HUES48 (cell line): ENCODE measurements at regions not wholly inside any gene's neighbourhood (a gene's known extent, or its start where the extent isn't known, plus 50 kb on each side); places are given as distances from the start of the nearest gene placed in this dataset.

Source experiments
- H3K27ac ChIP-seq: one replicate; pipeline ENCODE4 v1.7.0; 2013; ENCODE audit warnings: low read depth, low read length, inconsistent platforms
- H3K27me3 ChIP-seq: 2 replicates; pipeline ENCODE4 v1.6.1; 2013; ENCODE audit warnings: mild to moderate bottlenecking, low read length; ENCODE audit not compliant: control insufficient read depth, insufficient read depth
- H3K36me3 ChIP-seq: 2 replicates; pipeline ENCODE4 v1.6.1; 2013; ENCODE audit warnings: low read length; ENCODE audit not compliant: control insufficient read depth, insufficient read depth
- H3K4me1 ChIP-seq: 2 replicates; pipeline ENCODE4 v1.6.1; 2013; ENCODE audit warnings: mild to moderate bottlenecking, low read length; ENCODE audit not compliant: control insufficient read depth, insufficient read depth
- H3K4me3 ChIP-seq: 2 replicates; pipeline ENCODE4 v1.5.1; 2013; ENCODE audit warnings: mild to moderate bottlenecking, low read depth, low read length
- H3K9ac ChIP-seq: 2 replicates; pipeline ENCODE4 v1.6.1; 2013; ENCODE audit warnings: mild to moderate bottlenecking, low read depth, low read length, moderate library complexity
- H3K9me3 ChIP-seq: 2 replicates; pipeline ENCODE4 v1.6.1; 2013; ENCODE audit warnings: low read length; ENCODE audit not compliant: control insufficient read depth, insufficient read depth

DNA sequence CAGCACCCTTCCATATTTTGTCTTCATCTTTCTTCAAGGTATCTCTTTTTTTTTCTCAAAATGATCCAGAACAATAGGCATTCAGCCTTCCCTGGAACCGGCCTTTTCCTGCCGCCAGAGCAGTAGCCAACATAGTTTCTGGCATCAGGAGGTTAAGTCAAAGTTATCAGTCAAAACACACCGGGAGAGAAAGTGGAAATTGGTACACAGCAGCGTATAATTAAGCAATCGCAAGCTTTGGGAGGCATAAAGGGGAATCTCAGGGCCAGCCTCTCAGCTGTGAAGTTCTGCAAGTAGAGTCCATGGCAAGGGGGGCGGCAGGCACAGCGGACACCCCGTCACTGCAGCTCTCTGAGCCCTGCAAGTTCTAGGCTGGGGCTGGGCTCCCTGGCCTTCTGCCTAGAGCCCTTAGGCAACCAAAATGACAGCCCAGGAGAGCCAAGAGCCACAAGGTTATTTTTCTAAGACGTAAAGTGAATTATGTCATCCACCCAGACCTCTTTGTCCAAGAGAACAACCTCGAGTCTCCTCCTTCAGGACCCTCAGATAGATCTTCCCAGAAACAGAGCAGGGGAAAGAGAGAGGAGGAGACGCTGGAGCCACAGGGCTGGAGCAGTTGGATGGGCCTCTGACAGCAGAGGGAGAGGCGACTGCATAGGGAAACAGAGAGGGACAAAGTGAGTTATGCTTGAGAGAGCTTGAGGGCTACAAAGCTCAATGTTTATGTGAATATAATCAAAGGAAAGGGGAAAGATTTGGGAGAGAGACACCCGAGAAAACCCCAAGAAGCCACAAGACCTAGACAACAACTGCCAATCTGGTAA is 114.7 kb downstream of the BCL2L11 start:
- Histone ChIP-seq H3K27me3 (no peaks in the 10 kb centered on the region), H3K4me1 (no peaks in the 10 kb centered on the region), H3K36me3 (no peaks in the 10 kb centered on the region), H3K9me3 (no peaks in the 10 kb centered on the region), H3K27ac (no peak overlapping the region), H3K4me3 (no peak overlapping the region), H3K9ac (no peak overlapping the region)

DNA sequence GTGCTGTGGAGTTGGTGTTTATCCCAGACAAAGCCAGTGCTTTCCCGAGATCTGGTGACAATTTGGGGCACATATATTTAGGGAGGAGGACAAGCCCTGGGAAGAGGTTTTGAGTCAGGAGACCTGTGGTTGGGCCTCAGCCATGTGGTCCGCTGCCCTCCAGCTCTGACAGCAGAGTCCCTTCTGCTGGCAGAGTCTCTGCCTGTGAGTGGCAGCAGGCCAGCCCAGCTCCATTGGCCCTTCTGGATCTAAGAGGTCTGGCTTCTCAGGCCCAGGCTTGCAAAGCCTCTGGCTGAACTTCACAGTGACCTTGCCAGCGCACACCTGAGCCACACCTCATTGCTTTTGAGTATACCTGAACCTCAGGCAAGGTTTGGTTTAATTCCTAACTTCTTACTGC is 115.3 kb downstream of the BCL2L11 start:
- no peaks in the 10 kb centered on the region for H3K4me1 ChIP-seq
- H3K27ac ChIP-seq: no peak overlapping the region
- H3K36me3 ChIP-seq: no peaks in the 10 kb centered on the region
- H3K27me3 ChIP-seq: no peaks in the 10 kb centered on the region
- H3K9ac ChIP-seq: no peak overlapping the region
- H3K9me3 ChIP-seq: no peaks in the 10 kb centered on the region
- H3K4me3 ChIP-seq: no peak overlapping the region

DNA sequence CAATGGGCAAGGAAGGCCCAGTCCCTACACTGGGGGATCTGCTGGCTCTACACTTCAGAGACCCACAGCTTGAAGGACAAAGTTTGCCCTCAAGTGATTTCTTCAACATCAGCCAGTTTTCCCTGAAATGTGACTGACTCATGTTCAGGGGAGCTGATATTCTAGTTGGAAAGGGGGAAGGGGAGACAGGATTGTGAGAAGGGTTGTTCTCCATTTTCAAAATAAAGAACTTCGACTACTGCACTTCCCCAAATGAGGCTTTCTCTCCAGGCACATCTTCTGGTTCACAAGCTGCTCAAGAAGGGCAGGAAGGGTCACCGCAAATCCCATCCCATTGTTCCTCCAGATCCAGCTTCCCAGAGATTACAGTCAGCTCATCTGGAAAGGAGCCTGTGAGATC is 117.6 kb downstream of the BCL2L11 start:
- Histone ChIP-seq H3K9me3 (no peaks in the 10 kb centered on the region), H3K4me1 (no peaks in the 10 kb centered on the region), H3K27ac (no peak overlapping the region), H3K4me3 (no peak overlapping the region), H3K9ac (no peak overlapping the region), H3K27me3 (no peaks in the 10 kb centered on the region), H3K36me3 (no peaks in the 10 kb centered on the region)

DNA sequence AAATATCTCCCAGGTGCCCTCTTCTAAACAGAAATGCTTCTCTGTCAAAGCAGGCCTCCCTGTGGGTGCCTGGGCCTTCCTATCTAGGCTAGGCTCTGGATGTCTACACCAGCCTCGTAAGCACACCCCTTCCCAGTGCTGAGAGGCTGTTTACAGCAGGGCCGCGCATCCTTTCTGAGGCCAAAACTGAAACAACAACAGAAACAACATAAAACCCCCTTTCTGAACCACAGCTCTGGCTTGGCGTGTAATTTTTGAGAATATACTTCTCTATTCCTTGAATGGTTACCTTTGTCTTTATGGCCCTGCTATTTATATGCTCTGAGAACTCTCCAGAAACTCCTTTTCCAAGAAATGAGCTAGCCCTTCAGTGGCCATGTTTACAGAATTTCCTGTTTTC is 118.4 kb downstream of the BCL2L11 start:
- no peak overlapping the region for H3K4me3 ChIP-seq

DNA sequence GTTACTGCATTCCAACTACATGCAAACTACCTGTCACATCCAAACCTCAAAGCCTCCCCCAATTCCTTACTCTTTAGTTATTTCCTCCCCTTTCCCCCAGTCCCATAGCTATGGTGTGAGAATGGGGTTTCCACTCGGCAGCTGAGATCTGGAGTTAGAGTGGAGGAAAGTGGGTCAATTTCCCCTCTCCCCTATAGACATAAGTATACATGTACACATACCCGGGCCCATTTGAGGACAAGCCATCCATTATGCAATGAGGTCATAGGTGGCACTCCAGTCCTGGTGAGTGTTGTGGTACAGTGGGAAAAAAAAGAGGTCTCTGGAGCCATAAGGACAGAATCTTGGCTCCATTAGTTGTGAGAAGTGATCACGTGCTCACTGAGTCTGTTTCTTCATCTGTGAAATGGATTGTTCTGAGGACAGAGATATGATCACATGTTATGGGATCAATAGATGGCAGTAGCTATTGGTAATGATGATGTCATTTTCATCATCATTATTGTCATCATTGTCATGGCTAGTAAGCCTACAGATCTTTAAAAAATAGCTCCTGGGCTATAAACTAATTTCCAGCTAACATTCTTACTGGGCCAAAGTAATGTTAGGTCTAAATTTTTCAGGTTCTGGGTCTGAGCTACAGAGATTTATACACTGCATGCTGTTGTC is 119.0 kb downstream of the BCL2L11 start:
- H3K27me3 ChIP-seq: no peaks in the 10 kb centered on the region

More for the DNA sequence above, 118.4 kb downstream of the BCL2L11 start:
- no peak overlapping the region for H3K9ac ChIP-seq
- H3K36me3 ChIP-seq: no peaks in the 10 kb centered on the region
- no peaks in the 10 kb centered on the region for H3K4me1 ChIP-seq
- H3K27ac ChIP-seq: no peak overlapping the region
- no peaks in the 10 kb centered on the region for H3K9me3 ChIP-seq
- H3K27me3 ChIP-seq: no peaks in the 10 kb centered on the region

DNA sequence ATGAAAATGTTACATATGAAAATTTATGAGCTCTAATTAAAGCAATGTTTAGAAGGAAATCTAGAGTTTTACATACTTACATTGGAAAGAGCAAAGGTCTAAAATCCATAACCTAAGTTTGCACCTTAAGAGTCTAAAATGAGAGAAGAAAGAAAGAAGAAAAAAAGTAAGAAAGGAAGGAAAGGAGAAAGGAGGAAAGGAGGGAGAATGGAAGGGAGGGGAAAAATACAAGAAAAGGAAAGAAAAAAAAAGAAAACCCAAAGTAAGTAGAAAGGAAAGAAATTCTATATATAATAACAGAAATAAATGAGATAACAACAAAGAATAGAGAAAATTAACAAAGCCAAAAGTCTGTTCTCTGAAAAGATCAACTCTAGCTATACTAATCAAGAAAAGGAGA is 122.6 kb downstream of the BCL2L11 start:
- Histone ChIP-seq H3K9ac (no peak overlapping the region), H3K4me1 (no peaks in the 10 kb centered on the region), H3K27me3 (no peaks in the 10 kb centered on the region), H3K9me3 (no peaks in the 10 kb centered on the region), H3K4me3 (no peak overlapping the region), H3K36me3 (no peaks in the 10 kb centered on the region), H3K27ac (no peak overlapping the region)

More for the DNA sequence above, 119.0 kb downstream of the BCL2L11 start:
- Histone ChIP-seq H3K27ac (no peak overlapping the region), H3K4me1 (no peaks in the 10 kb centered on the region), H3K9ac (no peak overlapping the region), H3K4me3 (no peak overlapping the region), H3K36me3 (no peaks in the 10 kb centered on the region), H3K9me3 (no peaks in the 10 kb centered on the region)

DNA sequence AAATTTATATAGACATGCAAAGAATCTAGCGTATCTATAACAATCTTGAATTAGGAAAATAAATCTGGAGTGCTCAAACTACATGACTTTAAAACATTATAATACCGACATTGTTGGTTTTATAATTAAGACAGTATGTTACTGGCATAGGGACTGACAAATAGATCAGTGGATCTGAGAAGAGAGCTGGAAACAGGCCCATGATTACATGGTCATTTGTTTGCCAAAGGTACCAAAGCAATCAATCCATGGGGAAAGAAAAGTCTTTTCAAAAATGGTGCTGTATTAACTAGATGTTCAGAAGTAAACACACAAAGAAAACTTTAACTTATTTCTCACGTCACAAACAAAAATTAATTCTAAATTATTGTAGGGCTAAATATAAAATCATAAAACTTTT is 124.2 kb downstream of the BCL2L11 start:
- Histone ChIP-seq H3K27me3 (no peaks in the 10 kb centered on the region), H3K36me3 (no peaks in the 10 kb centered on the region), H3K9me3 (no peaks in the 10 kb centered on the region), H3K4me3 (no peak overlapping the region), H3K27ac (no peak overlapping the region), H3K4me1 (no peaks in the 10 kb centered on the region), H3K9ac (no peak overlapping the region)

DNA sequence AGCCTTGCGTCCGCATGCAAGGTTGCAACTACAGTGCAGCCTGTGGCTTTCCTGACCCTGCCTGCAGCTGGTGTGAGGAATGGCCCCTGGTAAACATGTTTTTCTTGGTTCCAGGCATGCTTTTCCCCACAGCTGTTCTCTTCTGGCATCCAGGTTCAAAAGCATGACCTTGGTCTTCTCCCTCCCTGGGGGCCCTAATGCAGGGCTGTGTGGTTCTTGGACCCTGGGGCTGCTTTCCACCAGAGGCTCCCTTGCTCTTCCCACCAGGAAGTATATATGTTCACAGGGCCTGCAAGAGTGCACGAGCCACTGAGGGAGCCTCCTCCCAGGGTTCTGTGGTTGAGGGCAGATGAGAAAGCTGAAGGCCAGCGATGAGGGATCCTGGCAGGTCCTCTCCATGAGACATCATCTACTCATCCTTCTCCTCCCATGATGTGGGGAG is 125.9 kb downstream of the BCL2L11 start:
- Histone ChIP-seq H3K4me3 (no peak overlapping the region), H3K36me3 (no peaks in the 10 kb centered on the region), H3K9ac (no peak overlapping the region), H3K27me3 (no peaks in the 10 kb centered on the region), H3K4me1 (no peaks in the 10 kb centered on the region), H3K9me3 (no peaks in the 10 kb centered on the region), H3K27ac (no peak overlapping the region)

DNA sequence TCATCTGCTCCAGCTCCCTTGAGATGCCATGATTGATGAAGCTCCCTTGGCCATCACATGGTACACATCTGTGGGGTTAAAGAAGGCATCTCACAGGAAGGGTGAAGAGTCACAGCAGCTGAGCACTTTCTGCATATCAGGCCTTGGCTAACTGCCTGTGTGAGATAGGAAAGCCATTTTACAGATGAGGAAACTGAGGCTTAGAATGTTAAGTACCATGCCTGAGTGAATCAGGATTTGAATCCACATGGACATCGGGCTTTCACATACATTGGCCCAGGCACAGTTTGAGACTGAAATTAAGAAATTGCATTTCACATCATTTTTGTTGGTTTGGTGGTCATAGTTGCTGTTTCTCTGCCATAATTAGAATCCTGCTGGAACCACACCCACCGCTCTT is 126.8 kb downstream of the BCL2L11 start:
- Histone ChIP-seq H3K36me3 (no peaks in the 10 kb centered on the region), H3K4me3 (no peak overlapping the region), H3K4me1 (no peaks in the 10 kb centered on the region), H3K27me3 (no peaks in the 10 kb centered on the region), H3K9me3 (no peaks in the 10 kb centered on the region), H3K9ac (no peak overlapping the region), H3K27ac (no peak overlapping the region)

DNA sequence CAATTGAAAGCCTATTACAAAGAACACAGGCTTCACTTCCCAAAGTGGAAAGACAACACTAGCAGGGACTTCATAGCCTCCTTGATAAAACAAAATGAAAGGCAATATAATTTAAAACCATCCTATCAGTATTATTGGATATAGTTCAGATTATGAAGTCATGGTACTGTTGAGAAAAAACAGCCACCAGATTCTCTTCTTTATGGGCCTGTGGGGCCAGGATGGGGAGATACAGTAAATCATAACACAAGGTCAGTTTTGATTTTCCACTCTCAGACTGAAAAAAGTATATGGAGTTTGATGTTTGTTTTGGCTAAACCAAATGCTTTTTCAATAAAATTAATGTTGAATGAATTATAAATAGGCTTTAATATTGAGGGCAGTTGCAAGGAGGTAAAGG is 129.1 kb downstream of the BCL2L11 start:
- H3K27me3 ChIP-seq: no peaks in the 10 kb centered on the region
- H3K9me3 ChIP-seq: no peaks in the 10 kb centered on the region
- H3K4me1 ChIP-seq: no peaks in the 10 kb centered on the region
- H3K27ac ChIP-seq: no peak overlapping the region
- H3K4me3 ChIP-seq: no peak overlapping the region
- H3K9ac ChIP-seq: no peak overlapping the region
- H3K36me3 ChIP-seq: no peaks in the 10 kb centered on the region

DNA sequence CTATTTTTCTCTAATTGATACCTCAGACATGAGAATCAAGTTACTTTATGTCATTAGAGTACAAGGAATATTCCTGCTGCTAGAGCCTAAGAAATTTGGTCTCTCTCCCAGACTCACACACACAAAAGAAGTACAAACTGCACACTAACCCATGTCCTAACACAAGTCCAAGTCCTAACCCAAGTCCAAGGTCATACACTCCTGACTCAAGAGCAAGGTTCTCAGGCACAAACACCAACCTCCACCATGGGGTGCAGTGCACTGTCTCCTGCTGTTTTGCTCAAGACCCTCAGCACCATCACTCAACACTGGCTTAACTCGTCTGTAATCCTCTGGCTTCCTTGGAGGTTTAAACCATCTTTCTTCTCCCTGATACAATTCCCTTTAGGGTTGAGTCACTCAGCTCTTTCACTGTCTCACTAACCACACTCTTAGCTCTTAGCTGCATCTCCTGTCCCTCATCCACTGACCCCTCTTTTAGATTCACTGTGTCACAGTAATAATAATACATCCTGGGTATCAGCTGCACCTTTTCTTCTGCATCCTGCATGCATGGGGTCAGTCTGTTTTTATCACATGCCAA is 129.8 kb downstream of the BCL2L11 start:
- no peaks in the 10 kb centered on the region for H3K4me1 ChIP-seq
- no peaks in the 10 kb centered on the region for H3K27me3 ChIP-seq
- no peaks in the 10 kb centered on the region for H3K9me3 ChIP-seq
- H3K36me3 ChIP-seq: no peaks in the 10 kb centered on the region
- H3K4me3 ChIP-seq: no peak overlapping the region
- no peak overlapping the region for H3K27ac ChIP-seq
- no peak overlapping the region for H3K9ac ChIP-seq
